ENCODE measurements at regions not wholly inside any gene's neighbourhood (a gene's known extent, or its start where the extent isn't known, plus 50 kb on each side); places are given as distances from the start of the nearest gene placed in this dataset.
A peak's percentile ranks its signal among the peaks of the same experiment; 100 is the strongest.
"Not testable (repeated sequence)": the region's sequence is repeated elsewhere in the genome, so short reads cannot be mapped to it uniquely, and the experiment has no call there.

GRCh38 chr4:60463857-60464502, 736.1 kb upstream of the ADGRL3 start:
- DNase-seq (ENCODE audit: low read depth): no peak
- in situ Hi-C loops (cut with HindIII; ENCODE audit: low sequenced_read_pairs): no loop called here
- TF ChIP-seq CTCF (IDR thresholded peaks at IDR 0.05; ENCODE audit: low read depth, low read length, missing control alignments): peak; percentile 49

GRCh38 chr4:60482921-60483351, 717.2 kb upstream of the ADGRL3 start:
- no peak for TF ChIP-seq CTCF (IDR thresholded peaks at IDR 0.05; ENCODE audit: low read depth, low read length, missing control alignments)
- H3K4me3 ChIP-seq (ENCODE audit: low read depth, low read length): no peak overlapping the region
- in situ Hi-C loops (cut with HindIII; ENCODE audit: low sequenced_read_pairs): no loop called here
- no peak for DNase-seq (ENCODE audit: low read depth)

More at GRCh38 chr4:60463857-60464502, 736.1 kb upstream of the ADGRL3 start:
- no peak overlapping the region for H3K4me3 ChIP-seq (ENCODE audit: low read depth, low read length)

GRCh38 chr4:60485276-60485675, 714.9 kb upstream of the ADGRL3 start:
- H3K4me3 ChIP-seq (ENCODE audit: low read depth, low read length): no peak overlapping the region
- in situ Hi-C loops (cut with HindIII; ENCODE audit: low sequenced_read_pairs): no loop called here
- DNase-seq (ENCODE audit: low read depth): peak; percentile 8
- TF ChIP-seq CTCF (IDR thresholded peaks at IDR 0.05; ENCODE audit: low read depth, low read length, missing control alignments): no peak

- DNase-seq (ENCODE audit: low read depth); H3K4me3 ChIP-seq (ENCODE audit: low read depth, low read length); in situ Hi-C loops (cut with HindIII; ENCODE audit: low sequenced_read_pairs): not testable (repeated sequence)
These were observed 712.9 kb upstream of the ADGRL3 start for GRCh38 chr4:60487118-60487761.

GRCh38 chr4:60500810-60501209, 699.3 kb upstream of the ADGRL3 start:
- no peak for TF ChIP-seq CTCF (IDR thresholded peaks at IDR 0.05; ENCODE audit: low read depth, low read length, missing control alignments)
- DNase-seq (ENCODE audit: low read depth): no peak
- H3K4me3 ChIP-seq (ENCODE audit: low read depth, low read length): no peak overlapping the region
- in situ Hi-C loops (cut with HindIII; ENCODE audit: low sequenced_read_pairs): no loop called here

- no peak overlapping the region for H3K4me3 ChIP-seq (ENCODE audit: low read depth, low read length)
- no peak for DNase-seq (ENCODE audit: low read depth)
- in situ Hi-C loops (cut with HindIII; ENCODE audit: low sequenced_read_pairs): no loop called here
- no peak for TF ChIP-seq CTCF (IDR thresholded peaks at IDR 0.05; ENCODE audit: low read depth, low read length, missing control alignments)
These were observed 697.4 kb upstream of the ADGRL3 start for GRCh38 chr4:60502733-60503132.

GRCh38 chr4:60506061-60506460, 694.1 kb upstream of the ADGRL3 start:
- H3K4me3 ChIP-seq (ENCODE audit: low read depth, low read length): no peak overlapping the region
- in situ Hi-C loops (cut with HindIII; ENCODE audit: low sequenced_read_pairs): no loop called here
- no peak for TF ChIP-seq CTCF (IDR thresholded peaks at IDR 0.05; ENCODE audit: low read depth, low read length, missing control alignments)
- no peak for DNase-seq (ENCODE audit: low read depth)

Data from astrocyte of the cerebellum (primary cell).